CD8-positive, alpha-beta memory T cell (primary cell): ENCODE measurements at regions not wholly inside any gene's neighbourhood (a gene's known extent, or its start where the extent isn't known, plus 50 kb on each side); places are given as distances from the start of the nearest gene placed in this dataset.

Experiments used
- CTCF ChIA-PET: fragments of 350-600 bp; sonication (Branson Sonifier 250); formaldehyde crosslinking; loops from one replicate; lab custom pipeline; 2021; ENCODE audit warnings: antibody characterized with exemption; lab: Charles Lee
- POLR2A ChIA-PET: fragments of 350-600 bp; sonication (Branson Sonifier 250); formaldehyde crosslinking; loops from one replicate; lab custom pipeline; 2021; ENCODE audit warnings: antibody characterized with exemption; lab: Charles Lee
- DNase-seq, 5 donors: peaks; one replicate each; pipeline versions ENCODE4 v3.0.0 to v3.0.0-alpha.2; 2020 to 2022; ENCODE audit warnings: mixed read lengths in 1 of 5
- H3K27ac ChIP-seq: one replicate; pipeline ENCODE4 v1.7.0; 2013; ENCODE audit warnings: low read depth, mild to moderate bottlenecking, low read length, moderate library complexity
- H3K27me3 ChIP-seq: 2 replicates; pipeline ENCODE4 v1.7.0; 2013; ENCODE audit warnings: low read length, mild to moderate bottlenecking; ENCODE audit not compliant: insufficient read depth, poor library complexity, severe bottlenecking
- H3K36me3 ChIP-seq: 2 replicates; pipeline ENCODE4 v1.7.0; 2013; ENCODE audit warnings: mild to moderate bottlenecking, low read length, moderate library complexity; ENCODE audit not compliant: insufficient read depth
- H3K4me1 ChIP-seq: 2 replicates; pipeline ENCODE4 v1.7.0; 2013; ENCODE audit warnings: mild to moderate bottlenecking, low read length, moderate library complexity; ENCODE audit not compliant: insufficient read depth
- H3K4me3 ChIP-seq: 2 replicates; pipeline ENCODE4 v1.7.0; 2013; ENCODE audit warnings: mild to moderate bottlenecking, low read length
- H3K9me3 ChIP-seq: 2 replicates; pipeline ENCODE4 v1.7.0; 2013; ENCODE audit warnings: mild to moderate bottlenecking, low read length
- H3K27ac Mint-ChIP-seq, 8 donors: one replicate each; pipeline ENCODE4 v1.8.0; 2020 to 2021; ENCODE audit warnings: mixed read lengths in 8 of 8, mild to moderate bottlenecking in 6 of 8, inconsistent platforms in 3 of 8, moderate library complexity in 3 of 8
- H3K27me3 Mint-ChIP-seq, 2 donors: one replicate each; pipeline ENCODE4 v1.8.0; 2020 to 2021; ENCODE audit warnings: mixed read lengths in 2 of 2, mild to moderate bottlenecking in 1 of 2, moderate library complexity in 1 of 2
- H3K36me3 Mint-ChIP-seq, 3 donors: one replicate each; pipeline ENCODE4 v1.8.0; 2020 to 2021; ENCODE audit warnings: mixed read lengths in 3 of 3, inconsistent platforms in 1 of 3, mild to moderate bottlenecking in 1 of 3
- H3K4me1 Mint-ChIP-seq, 3 donors: one replicate each; pipeline ENCODE4 v1.8.0; 2020 to 2021; ENCODE audit warnings: mixed read lengths in 3 of 3, inconsistent platforms in 1 of 3, mild to moderate bottlenecking in 1 of 3
- H3K4me3 Mint-ChIP-seq, 7 donors: one replicate each; pipeline ENCODE4 v1.8.0; 2020 to 2021; ENCODE audit warnings: mixed read lengths in 7 of 7, mild to moderate bottlenecking in 6 of 7, moderate library complexity in 4 of 7, inconsistent platforms in 2 of 7
- H3K9me3 Mint-ChIP-seq, 5 donors: one replicate each; pipeline ENCODE4 v1.8.0; 2020 to 2022; ENCODE audit warnings: mixed read lengths in 5 of 5, mild to moderate bottlenecking in 3 of 5, moderate library complexity in 2 of 5, inconsistent platforms in 1 of 5

DNA sequence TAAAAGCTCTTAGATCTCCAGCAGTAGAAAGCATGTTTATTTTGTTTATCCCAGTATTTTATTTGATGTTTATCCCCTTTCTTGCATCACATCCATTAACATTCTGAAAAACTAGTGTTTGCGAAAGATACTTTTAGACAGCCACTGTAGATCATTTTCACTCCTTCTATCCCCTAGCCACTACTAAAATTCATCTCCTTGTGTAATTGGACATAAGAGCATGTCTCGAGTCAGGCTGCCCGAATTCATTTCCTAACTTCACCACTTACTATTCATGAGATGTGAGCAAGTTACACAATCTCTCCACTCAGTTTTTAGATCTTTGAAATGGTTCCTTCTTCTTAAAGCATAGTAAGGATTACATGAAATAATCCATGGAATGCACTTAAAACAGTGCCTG lies 514.0 kb downstream of the KLF5 start:
- H3K4me3 ChIP-seq, result no peak overlapping the region
- H3K27ac Mint-ChIP-seq, result no peak overlapping the region
- H3K9me3 ChIP-seq, result no peaks in the 10 kb centered on the region
- no peaks in the 10 kb centered on the region for H3K4me1 Mint-ChIP-seq
- no peak overlapping the region for H3K27ac ChIP-seq
- no peak overlapping the region for H3K4me3 Mint-ChIP-seq
- H3K9me3 Mint-ChIP-seq, result no peaks in the 10 kb centered on the region
- no peaks in the 10 kb centered on the region for H3K36me3 ChIP-seq
- ChIA-PET CTCF (no interaction called here), POLR2A (no interaction called here)
- H3K36me3 Mint-ChIP-seq, result peaks cover 0 to 1% (median 0%) of the 10 kb centered on the region in 3 donors
- H3K4me1 ChIP-seq, result no peaks in the 10 kb centered on the region
- no peak for DNase-seq
- H3K27me3 ChIP-seq, result no peaks in the 10 kb centered on the region
- peaks cover 2 to 4% of the 10 kb centered on the region in 2 donors for H3K27me3 Mint-ChIP-seq

DNA sequence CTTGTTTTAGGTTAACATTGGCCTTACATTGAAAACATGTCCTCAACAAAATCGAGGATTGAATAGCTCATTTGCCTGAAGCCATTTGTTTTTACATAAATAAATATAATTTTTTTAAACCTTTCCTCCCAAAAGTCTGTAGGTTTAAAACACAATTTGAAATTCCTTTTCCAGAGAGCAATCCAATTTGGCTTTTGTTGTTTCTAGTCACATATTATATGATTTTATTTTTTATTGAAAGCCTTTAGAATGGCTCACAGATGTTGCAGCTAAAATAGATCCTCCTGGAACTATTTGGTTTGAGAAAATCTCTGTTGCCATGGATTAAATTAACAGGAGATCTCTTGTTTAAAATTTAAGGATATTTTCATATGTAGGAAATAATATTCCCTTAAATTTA lies 512.6 kb downstream of the KLF5 start:
- CTCF ChIA-PET, result no interaction called here
- DNase-seq, result no peak
- Histone ChIP-seq H3K9me3 (no peaks in the 10 kb centered on the region), H3K4me3 (no peak overlapping the region), H3K4me1 (no peaks in the 10 kb centered on the region), H3K27ac (no peak overlapping the region), H3K27me3 (no peaks in the 10 kb centered on the region), H3K36me3 (no peaks in the 10 kb centered on the region)
- Mint-ChIP-seq H3K4me3 (no peak overlapping the region), H3K36me3 (peaks cover 0 to 1% (median 0%) of the 10 kb centered on the region in 3 donors), H3K9me3 (no peaks in the 10 kb centered on the region), H3K27me3 (peaks cover 2 to 8% of the 10 kb centered on the region in 2 donors), H3K4me1 (no peaks in the 10 kb centered on the region), H3K27ac (no peak overlapping the region)
- POLR2A ChIA-PET, result no interaction called here

DNA sequence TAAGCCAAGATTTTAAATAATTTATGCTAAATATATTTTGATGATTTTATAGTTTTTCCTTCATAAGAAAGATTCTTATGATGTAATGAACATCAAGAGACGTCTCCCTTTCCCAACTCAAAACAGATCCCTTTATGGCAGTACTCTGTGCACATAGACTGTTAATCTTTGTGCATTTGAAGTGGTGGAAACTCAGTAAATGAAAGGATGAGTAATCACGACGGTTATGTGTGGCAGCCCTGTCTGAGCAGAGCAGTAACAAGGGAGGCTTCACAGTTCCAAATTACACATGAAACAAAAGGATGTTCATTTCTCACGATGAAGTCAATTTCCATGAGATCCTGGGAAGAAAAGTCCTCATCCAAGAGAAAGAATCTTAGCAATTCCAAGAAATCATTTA lies 498.1 kb downstream of the KLF5 start:
- H3K4me3 ChIP-seq, result no peak overlapping the region
- H3K36me3 ChIP-seq, result no peaks in the 10 kb centered on the region
- peaks cover 5 to 7% of the 10 kb centered on the region in 2 donors for H3K27me3 Mint-ChIP-seq
- POLR2A ChIA-PET, result no interaction called here
- CTCF ChIA-PET, result no interaction called here
- H3K27me3 ChIP-seq, result no peaks in the 10 kb centered on the region
- no peak for DNase-seq
- H3K36me3 Mint-ChIP-seq, result peaks cover 0 to 5% (median 0%) of the 10 kb centered on the region in 3 donors
- H3K27ac ChIP-seq, result no peak overlapping the region
- H3K4me1 ChIP-seq, result no peaks in the 10 kb centered on the region
- no peaks in the 10 kb centered on the region for H3K4me1 Mint-ChIP-seq
- no peaks in the 10 kb centered on the region for H3K9me3 ChIP-seq
- no peak overlapping the region for H3K27ac Mint-ChIP-seq
- H3K4me3 Mint-ChIP-seq, result no peak overlapping the region
- peaks cover 0 to 4% (median 0%) of the 10 kb centered on the region in 5 donors for H3K9me3 Mint-ChIP-seq

DNA sequence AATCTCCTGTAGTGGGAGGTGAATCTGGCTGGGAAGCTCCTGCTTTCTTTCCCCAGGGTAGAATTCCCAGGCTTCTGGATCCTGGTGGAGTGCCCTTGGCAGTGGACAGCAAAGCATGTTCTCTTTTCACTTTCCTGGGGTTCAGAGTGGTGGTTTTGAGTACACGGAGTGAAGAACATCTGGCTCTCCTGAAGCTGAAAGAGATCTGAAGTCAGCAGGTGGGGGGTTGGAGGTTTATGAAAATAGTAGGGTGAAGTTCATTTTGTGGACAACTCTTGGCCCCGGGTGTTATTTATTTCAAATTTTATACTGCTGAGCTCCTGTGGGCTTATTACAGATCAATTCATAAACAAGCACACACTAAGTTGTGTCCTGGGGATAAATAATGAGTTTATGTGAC lies 497.3 kb downstream of the KLF5 start:
- Histone ChIP-seq H3K4me3 (no peak overlapping the region), H3K4me1 (no peaks in the 10 kb centered on the region), H3K9me3 (no peaks in the 10 kb centered on the region), H3K36me3 (no peaks in the 10 kb centered on the region), H3K27ac (no peak overlapping the region), H3K27me3 (no peaks in the 10 kb centered on the region)
- no peak overlapping the region for H3K4me3 Mint-ChIP-seq
- no peak for DNase-seq
- H3K4me1 Mint-ChIP-seq, result no peaks in the 10 kb centered on the region
- no peak overlapping the region for H3K27ac Mint-ChIP-seq
- POLR2A ChIA-PET, result no interaction called here
- H3K36me3 Mint-ChIP-seq, result peaks cover 0 to 5% (median 0%) of the 10 kb centered on the region in 3 donors
- CTCF ChIA-PET, result no interaction called here
- H3K27me3 Mint-ChIP-seq, result peaks cover 5 to 14% of the 10 kb centered on the region in 2 donors
- peaks cover 0 to 4% (median 0%) of the 10 kb centered on the region in 5 donors for H3K9me3 Mint-ChIP-seq

DNA sequence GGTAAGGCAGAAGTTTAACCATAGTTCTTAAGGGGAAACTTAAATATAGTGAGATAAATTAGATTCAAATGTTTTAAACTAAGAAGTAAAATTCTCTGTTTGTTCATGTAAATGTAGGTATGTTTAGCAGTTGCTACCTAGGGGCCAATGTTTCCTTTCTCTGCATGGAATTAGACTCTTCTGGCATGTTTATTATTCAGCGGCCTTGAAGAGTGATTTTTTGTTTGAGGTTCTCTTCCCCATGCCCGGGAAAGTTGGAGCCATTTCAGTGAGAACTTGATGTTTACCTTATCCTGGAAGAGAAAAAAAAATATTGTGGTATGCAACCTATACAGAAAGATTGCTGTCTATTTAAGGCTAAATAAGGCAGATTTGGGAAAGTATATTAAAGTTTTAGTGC lies 492.9 kb downstream of the KLF5 start:
- peaks cover 5 to 28% of the 10 kb centered on the region in 2 donors for H3K27me3 Mint-ChIP-seq
- Histone ChIP-seq H3K4me3 (no peak overlapping the region), H3K27ac (no peak overlapping the region), H3K36me3 (no peaks in the 10 kb centered on the region), H3K4me1 (no peaks in the 10 kb centered on the region), H3K27me3 (no peaks in the 10 kb centered on the region), H3K9me3 (no peaks in the 10 kb centered on the region)
- no peak for DNase-seq
- H3K27ac Mint-ChIP-seq, result no peak overlapping the region
- H3K36me3 Mint-ChIP-seq, result peaks cover 0 to 5% (median 0%) of the 10 kb centered on the region in 3 donors
- H3K9me3 Mint-ChIP-seq, result peaks cover 0 to 4% (median 0%) of the 10 kb centered on the region in 5 donors
- ChIA-PET CTCF (no interaction called here), POLR2A (no interaction called here)
- H3K4me3 Mint-ChIP-seq, result no peak overlapping the region
- H3K4me1 Mint-ChIP-seq, result no peaks in the 10 kb centered on the region

DNA sequence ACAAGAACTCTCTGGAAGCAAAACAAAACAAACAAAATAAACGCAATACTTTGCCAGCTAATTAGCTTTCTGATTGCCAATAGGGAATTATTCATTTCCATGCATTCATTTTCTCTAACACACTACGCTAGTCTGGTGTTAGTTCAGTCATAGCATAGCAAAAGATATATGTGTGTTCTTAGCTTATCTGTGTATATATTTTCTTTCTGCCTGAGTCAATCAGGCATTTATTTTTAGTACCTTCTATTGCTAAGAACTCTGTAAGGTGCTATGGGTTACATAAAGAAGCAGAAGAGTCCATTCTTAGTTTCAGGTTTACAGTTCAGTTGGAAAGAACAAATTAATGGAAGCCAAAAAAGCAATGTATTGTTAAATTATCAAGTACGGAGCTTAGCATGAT lies 490.9 kb downstream of the KLF5 start:
- no peak for DNase-seq
- H3K27ac Mint-ChIP-seq, result no peak overlapping the region
- H3K4me3 Mint-ChIP-seq, result no peak overlapping the region
- ChIA-PET POLR2A (no interaction called here), CTCF (no interaction called here)
- H3K9me3 ChIP-seq, result no peaks in the 10 kb centered on the region
- no peak overlapping the region for H3K27ac ChIP-seq
- H3K9me3 Mint-ChIP-seq, result peaks cover 0 to 3% (median 0%) of the 10 kb centered on the region in 5 donors
- no peak overlapping the region for H3K4me3 ChIP-seq
- no peaks in the 10 kb centered on the region for H3K4me1 Mint-ChIP-seq
- H3K36me3 Mint-ChIP-seq, result peaks cover 0 to 5% (median 0%) of the 10 kb centered on the region in 3 donors
- no peaks in the 10 kb centered on the region for H3K27me3 ChIP-seq
- H3K27me3 Mint-ChIP-seq, result peaks cover 4 to 32% of the 10 kb centered on the region in 2 donors
- H3K36me3 ChIP-seq, result no peaks in the 10 kb centered on the region
- no peaks in the 10 kb centered on the region for H3K4me1 ChIP-seq

DNA sequence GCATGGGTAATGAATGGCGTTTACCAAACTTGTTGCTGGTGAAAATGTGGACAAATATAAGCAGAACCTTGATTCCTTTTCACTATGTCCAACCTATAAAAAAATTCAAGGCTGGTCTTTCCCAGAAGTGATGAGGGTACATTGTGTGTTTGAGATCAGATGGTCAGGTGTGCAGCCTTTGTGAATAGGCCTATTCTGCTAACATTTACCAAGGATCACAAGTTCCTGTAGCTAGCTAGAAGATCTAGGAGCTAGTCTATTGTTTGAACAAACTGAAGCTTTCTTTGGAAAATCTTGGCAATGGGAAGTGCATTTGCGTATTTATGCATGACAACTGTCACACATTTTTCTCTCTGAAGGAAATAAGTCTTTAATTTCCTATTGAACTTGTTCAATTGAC lies 489.6 kb downstream of the KLF5 start:
- Histone ChIP-seq H3K4me3 (no peak overlapping the region), H3K4me1 (no peaks in the 10 kb centered on the region), H3K9me3 (no peaks in the 10 kb centered on the region), H3K27ac (no peak overlapping the region), H3K36me3 (no peaks in the 10 kb centered on the region), H3K27me3 (no peaks in the 10 kb centered on the region)
- no peaks in the 10 kb centered on the region for H3K9me3 Mint-ChIP-seq
- H3K36me3 Mint-ChIP-seq, result no peaks in the 10 kb centered on the region
- ChIA-PET CTCF (no interaction called here), POLR2A (no interaction called here)
- no peak for DNase-seq
- no peak overlapping the region for H3K27ac Mint-ChIP-seq
- H3K4me3 Mint-ChIP-seq, result no peak overlapping the region
- peaks cover 4 to 32% of the 10 kb centered on the region in 2 donors for H3K27me3 Mint-ChIP-seq
- no peaks in the 10 kb centered on the region for H3K4me1 Mint-ChIP-seq

DNA sequence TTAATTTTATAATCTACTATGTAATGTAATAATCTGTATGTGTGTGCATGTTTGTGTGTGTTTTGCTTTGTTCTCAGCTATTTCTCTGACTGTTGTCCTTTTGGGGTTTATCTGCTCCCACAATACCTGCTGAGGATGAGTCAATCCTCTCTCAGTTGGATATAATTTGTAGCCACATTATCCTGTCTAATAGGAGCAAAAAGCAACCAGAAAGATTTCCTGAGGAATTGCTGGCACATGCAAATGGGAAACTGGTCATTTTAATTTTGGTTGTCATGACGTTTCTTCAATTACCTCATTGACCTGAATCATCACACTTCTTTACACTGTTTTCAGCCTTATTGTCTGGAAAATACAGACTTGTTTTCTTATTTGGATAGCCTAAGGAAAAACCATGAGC lies 488.4 kb downstream of the KLF5 start:
- H3K36me3 Mint-ChIP-seq, result no peaks in the 10 kb centered on the region
- Histone ChIP-seq H3K9me3 (no peaks in the 10 kb centered on the region), H3K27me3 (no peaks in the 10 kb centered on the region), H3K36me3 (no peaks in the 10 kb centered on the region), H3K4me1 (no peaks in the 10 kb centered on the region), H3K27ac (no peak overlapping the region), H3K4me3 (no peak overlapping the region)
- no peak overlapping the region for H3K4me3 Mint-ChIP-seq
- H3K27ac Mint-ChIP-seq, result no peak overlapping the region
- no peaks in the 10 kb centered on the region for H3K4me1 Mint-ChIP-seq
- POLR2A ChIA-PET, result no interaction called here
- DNase-seq, result no peak
- H3K27me3 Mint-ChIP-seq, result peaks cover 3 to 29% of the 10 kb centered on the region in 2 donors
- CTCF ChIA-PET, result no interaction called here
- no peaks in the 10 kb centered on the region for H3K9me3 Mint-ChIP-seq

DNA sequence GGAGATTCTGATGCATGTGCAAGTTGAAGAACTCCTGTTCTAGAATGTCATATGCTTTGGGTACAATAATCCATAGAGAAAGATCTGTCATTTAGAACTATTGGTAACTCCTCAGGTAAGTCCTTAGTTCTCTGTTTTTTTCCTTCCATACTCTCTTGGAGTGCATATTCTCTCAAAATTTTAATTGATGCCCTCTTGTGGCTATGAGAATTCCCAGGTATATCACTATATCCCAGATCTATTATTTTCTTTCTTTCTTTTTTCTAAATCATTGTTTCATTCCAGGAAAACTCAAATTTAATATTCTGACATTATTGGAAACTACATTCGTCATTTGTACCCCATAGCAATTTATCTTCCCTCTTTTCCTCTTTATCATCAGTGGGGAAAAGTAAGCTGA lies 485.4 kb downstream of the KLF5 start:
- ChIA-PET POLR2A (no interaction called here), CTCF (no interaction called here)
- Mint-ChIP-seq H3K36me3 (no peaks in the 10 kb centered on the region), H3K27ac (no peak overlapping the region), H3K27me3 (peaks cover 2 to 11% of the 10 kb centered on the region in 2 donors), H3K4me3 (no peak overlapping the region), H3K4me1 (no peaks in the 10 kb centered on the region), H3K9me3 (no peaks in the 10 kb centered on the region)
- no peaks in the 10 kb centered on the region for H3K4me1 ChIP-seq
- no peak overlapping the region for H3K4me3 ChIP-seq
- H3K27me3 ChIP-seq, result no peaks in the 10 kb centered on the region
- no peaks in the 10 kb centered on the region for H3K9me3 ChIP-seq
- DNase-seq, result no peak
- no peak overlapping the region for H3K27ac ChIP-seq
- no peaks in the 10 kb centered on the region for H3K36me3 ChIP-seq
